Stimulated activated CD4-positive, alpha-beta T cell treated with anti-CD3 and anti-CD28 coated beads, Interleukin-12 subunit alpha, Interleukin-12 subunit beta, amount 100 ng/mL, for 24 hours (primary cell): ENCODE measurements at regions not wholly inside any gene's neighbourhood (a gene's known extent, or its start where the extent isn't known, plus 50 kb on each side); places are given as distances from the start of the nearest gene placed in this dataset.

Source experiments
- DNase-seq, 2 experiments: peaks; one replicate each; pipeline ENCODE4 v3.0.0-alpha.2; 2020; ENCODE audit warnings: low read depth in 2 of 2

GRCh38 chr2:145108959-145109710 is 589.2 kb upstream of the ZEB2 start:
- DNase-seq: no peak

GRCh38 chr2:145108361-145108778 is 588.5 kb upstream of the ZEB2 start:
- DNase-seq: no peak

GRCh38 chr2:145106293-145106692 is 586.4 kb upstream of the ZEB2 start:
- no peak for DNase-seq

- no peak for DNase-seq
Measured at GRCh38 chr2:145102706-145103105, 582.8 kb upstream of the ZEB2 start.

- no peak for DNase-seq
Measured at GRCh38 chr2:145100301-145100700, 580.4 kb upstream of the ZEB2 start.

GRCh38 chr2:145096582-145096981 is 576.7 kb upstream of the ZEB2 start:
- DNase-seq: no peak

- DNase-seq: no peak
Measured at GRCh38 chr2:145095641-145096435, 575.9 kb upstream of the ZEB2 start.

GRCh38 chr2:145094370-145094769 is 574.5 kb upstream of the ZEB2 start:
- no peak for DNase-seq

GRCh38 chr2:145091967-145092366 is 572.0 kb upstream of the ZEB2 start:
- DNase-seq: no peak

- DNase-seq: no peak
Measured at GRCh38 chr2:145090841-145091761, 571.2 kb upstream of the ZEB2 start.

- DNase-seq: no peak
Measured at GRCh38 chr2:145088756-145089155, 568.8 kb upstream of the ZEB2 start.

- no peak for DNase-seq
Measured at GRCh38 chr2:145086910-145087309, 567.0 kb upstream of the ZEB2 start.

- DNase-seq: no peak
Measured at GRCh38 chr2:145085612-145086011, 565.7 kb upstream of the ZEB2 start.

GRCh38 chr2:145080426-145080825 is 560.5 kb upstream of the ZEB2 start:
- DNase-seq: no peak

- DNase-seq: no peak
Measured at GRCh38 chr2:145079641-145080040, 559.7 kb upstream of the ZEB2 start.

- DNase-seq: no peak
Measured at GRCh38 chr2:145078923-145079322, 559.0 kb upstream of the ZEB2 start.

- DNase-seq: no peak
Measured at GRCh38 chr2:145076085-145076484, 556.2 kb upstream of the ZEB2 start.

GRCh38 chr2:145075454-145076062 is 555.6 kb upstream of the ZEB2 start:
- no peak for DNase-seq

- no peak for DNase-seq
Measured at GRCh38 chr2:145070703-145071102, 550.8 kb upstream of the ZEB2 start.

- no peak for DNase-seq
Measured at GRCh38 chr2:145068509-145068908, 548.6 kb upstream of the ZEB2 start.

- no peak for DNase-seq
Measured at GRCh38 chr2:145067549-145068030, 547.7 kb upstream of the ZEB2 start.
